Vagina (tissue), 2 donors: ENCODE measurements at regions not wholly inside any gene's neighbourhood (a gene's known extent, or its start where the extent isn't known, plus 50 kb on each side); places are given as distances from the start of the nearest gene placed in this dataset.

Experiments
- POLR2AphosphoS5 ChIP-seq, 2 donors: sonication (generic); formaldehyde crosslinking; IDR thresholded peaks; one replicate each; pipeline ENCODE4 v1.9.0; 2017; ENCODE audit warnings: antibody characterized with exemption in 2 of 2, mild to moderate bottlenecking in 2 of 2, low read depth in 1 of 2; ENCODE audit not compliant: insufficient read depth in 1 of 2
- TF ChIP-seq, protein P1 (sequence below), 3 experiments: fragments of 450-650 bp in 2 of 3; fragments of 200-600 bp in 1 of 3; sonication (generic) in 1 of 3; IDR thresholded peaks; one replicate each; pipeline ENCODE4 v1.5.1; 2017 to 2019; ENCODE audit warnings: antibody characterized with exemption in 3 of 3, mild to moderate bottlenecking in 2 of 3, moderate library complexity in 2 of 3

DNA sequence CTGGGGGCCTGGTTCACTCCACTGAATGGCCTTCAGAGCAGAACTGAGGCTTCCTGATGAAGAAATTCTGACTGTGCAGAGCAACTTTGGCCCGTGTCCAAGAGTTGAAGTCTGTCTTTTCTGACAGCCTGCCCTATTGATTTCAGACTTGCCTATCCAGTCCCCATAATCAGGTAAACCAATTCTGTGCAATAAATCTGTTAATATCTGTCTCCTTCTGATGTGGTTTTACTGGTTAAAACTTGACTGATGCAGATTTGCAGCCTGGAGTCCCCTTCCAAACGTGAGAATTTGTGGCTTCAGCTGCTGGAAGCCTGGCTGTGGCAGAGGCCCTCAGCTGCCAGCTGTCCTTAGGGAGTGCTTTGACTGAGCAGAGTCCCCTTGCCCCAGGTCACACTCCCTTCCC lies 283.9 kb upstream of the ANKRD55 start:
- TF ChIP-seq, protein P1, sequence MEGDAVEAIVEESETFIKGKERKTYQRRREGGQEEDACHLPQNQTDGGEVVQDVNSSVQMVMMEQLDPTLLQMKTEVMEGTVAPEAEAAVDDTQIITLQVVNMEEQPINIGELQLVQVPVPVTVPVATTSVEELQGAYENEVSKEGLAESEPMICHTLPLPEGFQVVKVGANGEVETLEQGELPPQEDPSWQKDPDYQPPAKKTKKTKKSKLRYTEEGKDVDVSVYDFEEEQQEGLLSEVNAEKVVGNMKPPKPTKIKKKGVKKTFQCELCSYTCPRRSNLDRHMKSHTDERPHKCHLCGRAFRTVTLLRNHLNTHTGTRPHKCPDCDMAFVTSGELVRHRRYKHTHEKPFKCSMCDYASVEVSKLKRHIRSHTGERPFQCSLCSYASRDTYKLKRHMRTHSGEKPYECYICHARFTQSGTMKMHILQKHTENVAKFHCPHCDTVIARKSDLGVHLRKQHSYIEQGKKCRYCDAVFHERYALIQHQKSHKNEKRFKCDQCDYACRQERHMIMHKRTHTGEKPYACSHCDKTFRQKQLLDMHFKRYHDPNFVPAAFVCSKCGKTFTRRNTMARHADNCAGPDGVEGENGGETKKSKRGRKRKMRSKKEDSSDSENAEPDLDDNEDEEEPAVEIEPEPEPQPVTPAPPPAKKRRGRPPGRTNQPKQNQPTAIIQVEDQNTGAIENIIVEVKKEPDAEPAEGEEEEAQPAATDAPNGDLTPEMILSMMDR (IDR thresholded peaks at IDR 0.05): no peak
- TF ChIP-seq POLR2AphosphoS5 (IDR thresholded peaks at IDR 0.05; ENCODE audit: insufficient read depth in 1 of 2, low read depth in 1 of 2): no peak
